ENCODE measurements at regions not wholly inside any gene's neighbourhood (a gene's known extent, or its start where the extent isn't known, plus 50 kb on each side); places are given as distances from the start of the nearest gene placed in this dataset.

DNA sequence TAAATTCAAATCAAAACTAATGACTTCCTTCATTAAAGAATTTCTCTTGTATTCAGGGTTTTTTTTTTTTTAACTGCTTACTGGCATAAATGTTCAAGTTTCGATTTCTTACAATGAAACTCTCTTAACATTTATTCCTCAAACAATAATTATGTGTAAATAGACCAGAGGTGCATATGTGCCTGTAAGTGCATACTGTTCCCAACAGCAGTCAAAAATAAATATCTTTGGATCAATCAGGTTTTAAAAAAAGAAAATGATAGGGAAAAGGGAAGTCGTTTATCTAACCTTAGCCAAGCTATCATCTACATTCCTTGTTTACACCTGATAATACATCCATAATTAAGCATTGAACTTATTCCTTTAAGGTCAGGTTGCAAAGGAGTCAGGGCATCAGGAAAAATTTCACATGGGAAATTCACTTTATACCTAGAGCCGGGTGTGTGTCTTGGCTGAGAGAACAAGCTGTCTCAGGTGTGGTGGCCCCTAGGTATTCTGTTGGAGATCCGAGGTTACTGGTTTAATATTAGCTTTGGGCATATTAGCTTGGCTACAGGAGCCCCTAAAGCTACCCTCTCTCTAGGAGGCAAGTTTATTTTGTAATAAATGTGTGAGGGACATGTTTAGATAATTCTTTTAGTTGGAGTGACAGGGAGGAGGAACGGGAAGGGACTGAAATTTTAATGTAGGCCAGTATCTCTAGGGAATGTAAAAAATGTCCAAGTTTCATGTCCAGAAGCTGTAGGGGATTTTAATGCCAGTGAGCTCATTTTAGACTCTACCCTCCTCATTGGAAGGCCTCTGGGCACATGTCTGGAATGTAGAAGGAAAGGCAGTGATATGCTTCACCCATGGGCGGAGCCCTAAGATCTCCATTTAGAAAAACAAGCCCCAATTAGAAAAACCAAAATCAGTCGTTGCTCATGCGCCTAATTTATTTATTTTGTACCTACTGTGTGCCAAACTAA, 327.9 kb upstream of the PROX1 start:
- ATAC-seq (ENCODE audit: insufficient number of reproducible peaks, low FRiP score, low read depth) = no peak
- TF ChIP-seq, protein P1, sequence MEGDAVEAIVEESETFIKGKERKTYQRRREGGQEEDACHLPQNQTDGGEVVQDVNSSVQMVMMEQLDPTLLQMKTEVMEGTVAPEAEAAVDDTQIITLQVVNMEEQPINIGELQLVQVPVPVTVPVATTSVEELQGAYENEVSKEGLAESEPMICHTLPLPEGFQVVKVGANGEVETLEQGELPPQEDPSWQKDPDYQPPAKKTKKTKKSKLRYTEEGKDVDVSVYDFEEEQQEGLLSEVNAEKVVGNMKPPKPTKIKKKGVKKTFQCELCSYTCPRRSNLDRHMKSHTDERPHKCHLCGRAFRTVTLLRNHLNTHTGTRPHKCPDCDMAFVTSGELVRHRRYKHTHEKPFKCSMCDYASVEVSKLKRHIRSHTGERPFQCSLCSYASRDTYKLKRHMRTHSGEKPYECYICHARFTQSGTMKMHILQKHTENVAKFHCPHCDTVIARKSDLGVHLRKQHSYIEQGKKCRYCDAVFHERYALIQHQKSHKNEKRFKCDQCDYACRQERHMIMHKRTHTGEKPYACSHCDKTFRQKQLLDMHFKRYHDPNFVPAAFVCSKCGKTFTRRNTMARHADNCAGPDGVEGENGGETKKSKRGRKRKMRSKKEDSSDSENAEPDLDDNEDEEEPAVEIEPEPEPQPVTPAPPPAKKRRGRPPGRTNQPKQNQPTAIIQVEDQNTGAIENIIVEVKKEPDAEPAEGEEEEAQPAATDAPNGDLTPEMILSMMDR (IDR thresholded peaks at IDR 0.05) = no peak
- Histone ChIP-seq H3K9me3 (no peaks in the 10 kb centered on the region), H3K4me3 (no peak overlapping the region), H3K27me3 (replicated peaks; ENCODE audit: insufficient read depth) (no peaks in the 10 kb centered on the region), H3K27ac (no peak overlapping the region), H3K36me3 (no peaks in the 10 kb centered on the region), H3K4me1 (ENCODE audit: control insufficient read depth in 1 of 2, low read depth in 2 of 2) (no peaks in the 10 kb centered on the region)
- DNase-seq (ENCODE audit: low spot score) = no peak

DNA sequence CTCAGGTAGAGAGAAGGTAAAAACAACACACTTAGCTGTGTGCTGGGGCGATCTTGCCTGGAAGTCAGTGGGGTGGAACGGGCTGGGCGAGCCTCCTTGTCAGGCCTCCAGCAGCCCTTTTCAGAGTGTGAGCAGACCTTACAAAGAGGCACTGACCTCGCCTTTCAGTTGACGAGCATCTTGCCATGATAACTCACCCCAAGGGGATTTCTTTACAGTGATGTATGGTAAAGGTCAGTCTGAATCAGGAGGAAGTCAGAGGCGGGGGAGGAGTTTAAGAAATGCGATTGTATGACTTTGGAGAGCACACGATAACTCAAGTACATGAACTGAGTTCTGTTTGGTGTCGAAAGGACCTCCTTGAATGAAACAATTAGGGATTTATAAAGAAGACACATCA, 326.5 kb upstream of the PROX1 start:
- no peaks in the 10 kb centered on the region for H3K9me3 ChIP-seq
- DNase-seq (ENCODE audit: low spot score) = no peak
- TF ChIP-seq, protein P1 (IDR thresholded peaks at IDR 0.05) = no peak

DNA sequence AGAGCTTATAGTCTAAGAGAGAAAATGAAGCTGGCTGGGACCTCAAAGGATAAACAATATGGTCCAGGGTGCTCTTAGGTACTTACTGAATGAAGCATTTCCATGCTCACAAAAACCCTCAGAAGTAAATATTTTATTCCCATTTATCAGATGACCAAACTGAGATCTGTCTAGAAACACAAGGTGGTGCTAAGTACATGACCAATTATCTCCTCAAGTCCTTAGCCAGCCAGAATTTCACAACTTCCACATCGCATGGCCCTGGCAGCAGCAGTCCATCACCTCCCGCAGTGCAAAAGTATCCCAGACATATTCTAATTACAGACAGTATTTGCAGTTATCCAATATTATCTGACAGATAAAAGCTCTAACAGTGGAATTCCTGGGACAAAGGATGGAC, 321.7 kb upstream of the PROX1 start:
- TF ChIP-seq, protein P1 (IDR thresholded peaks at IDR 0.05) = no peak
- Histone ChIP-seq H3K9me3 (no peaks in the 10 kb centered on the region), H3K27ac (no peak overlapping the region), H3K4me1 (ENCODE audit: control insufficient read depth in 1 of 2, low read depth in 2 of 2) (no peaks in the 10 kb centered on the region), H3K27me3 (replicated peaks; ENCODE audit: insufficient read depth) (no peaks in the 10 kb centered on the region), H3K36me3 (no peaks in the 10 kb centered on the region), H3K4me3 (no peak overlapping the region)
- no peak for DNase-seq (ENCODE audit: low spot score)
- no peak for ATAC-seq (ENCODE audit: insufficient number of reproducible peaks, low FRiP score, low read depth)

More for the DNA sequence above, 326.5 kb upstream of the PROX1 start:
- no peaks in the 10 kb centered on the region for H3K27me3 ChIP-seq (replicated peaks; ENCODE audit: insufficient read depth)
- no peaks in the 10 kb centered on the region for H3K4me1 ChIP-seq (ENCODE audit: control insufficient read depth in 1 of 2, low read depth in 2 of 2)
- no peak overlapping the region for H3K4me3 ChIP-seq
- no peaks in the 10 kb centered on the region for H3K36me3 ChIP-seq
- ATAC-seq (ENCODE audit: insufficient number of reproducible peaks, low FRiP score, low read depth) = no peak
- no peak overlapping the region for H3K27ac ChIP-seq

DNA sequence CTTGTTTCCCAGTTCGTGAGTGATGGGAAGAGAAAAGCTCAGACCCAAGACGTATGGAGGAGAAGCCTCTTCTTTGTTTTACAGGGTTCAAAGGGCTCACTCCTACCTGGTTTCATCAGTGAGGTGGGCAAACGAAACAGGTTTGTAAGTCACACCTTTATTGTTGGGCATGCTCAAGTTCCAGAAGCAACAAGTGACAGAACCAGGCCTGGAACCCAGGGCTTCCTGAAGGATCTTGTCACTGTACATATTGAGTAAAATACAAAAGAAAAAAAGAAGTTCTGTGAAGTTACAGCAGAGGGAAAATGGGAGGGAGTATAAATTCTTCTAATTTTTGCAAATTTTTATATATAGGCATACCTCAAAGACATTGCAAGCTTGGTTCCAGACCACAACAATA, 320.9 kb upstream of the PROX1 start:
- Histone ChIP-seq H3K36me3 (no peaks in the 10 kb centered on the region), H3K27me3 (replicated peaks; ENCODE audit: insufficient read depth) (no peaks in the 10 kb centered on the region), H3K4me1 (ENCODE audit: control insufficient read depth in 1 of 2, low read depth in 2 of 2) (no peaks in the 10 kb centered on the region), H3K4me3 (no peak overlapping the region), H3K9me3 (no peaks in the 10 kb centered on the region), H3K27ac (no peak overlapping the region)
- TF ChIP-seq, protein P1 (IDR thresholded peaks at IDR 0.05) = no peak
- no peak for DNase-seq (ENCODE audit: low spot score)
- no peak for ATAC-seq (ENCODE audit: insufficient number of reproducible peaks, low FRiP score, low read depth)

DNA sequence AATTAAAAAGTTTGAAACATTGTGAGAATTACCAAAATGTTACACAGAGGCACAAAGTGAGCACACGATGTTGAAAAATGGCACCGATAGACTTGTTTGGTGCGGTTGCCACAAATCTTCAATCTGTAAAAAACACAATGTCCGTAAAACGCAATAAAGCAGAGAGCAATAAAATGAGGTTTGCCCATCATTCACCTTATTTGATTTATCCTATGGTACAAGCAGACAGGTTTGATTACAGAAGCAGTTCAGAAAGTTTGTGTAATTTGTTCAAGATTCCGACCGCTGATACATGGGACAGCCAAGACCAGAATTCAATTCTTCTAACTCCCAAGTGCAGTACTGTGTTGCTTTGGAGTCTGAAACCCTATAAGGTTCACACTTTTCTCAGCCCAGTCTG, 318.3 kb upstream of the PROX1 start:
- Histone ChIP-seq H3K36me3 (no peaks in the 10 kb centered on the region), H3K4me3 (no peak overlapping the region), H3K27me3 (replicated peaks; ENCODE audit: insufficient read depth) (no peaks in the 10 kb centered on the region), H3K9me3 (no peaks in the 10 kb centered on the region), H3K27ac (no peak overlapping the region), H3K4me1 (ENCODE audit: control insufficient read depth in 1 of 2, low read depth in 2 of 2) (no peaks in the 10 kb centered on the region)
- TF ChIP-seq, protein P1 (IDR thresholded peaks at IDR 0.05) = no peak
- DNase-seq (ENCODE audit: low spot score) = no peak
- no peak for ATAC-seq (ENCODE audit: insufficient number of reproducible peaks, low FRiP score, low read depth)

All from thoracic aorta (tissue), 2 donors.